ENCODE measurements at regions not wholly inside any gene's neighbourhood (a gene's known extent, or its start where the extent isn't known, plus 50 kb on each side); places are given as distances from the start of the nearest gene placed in this dataset.

- no peak for TF ChIP-seq ATF3 (IDR thresholded peaks at IDR 0.05)
- TF ChIP-seq TAF1 (conservative IDR thresholded peaks at IDR 0.05) = no peak
Measured at GRCh38 chr4:23091711-23092110, 399.0 kb downstream of the GBA3 start (continued).

- no peaks in the 10 kb centered on the region for H3K4me1 ChIP-seq (ENCODE audit: control insufficient read depth in 4 of 4, insufficient read depth in 4 of 4, low read length in 3 of 4)
- H3K27me3 ChIP-seq (ENCODE audit: control insufficient read depth in 4 of 4, insufficient read depth in 4 of 4, low read length in 3 of 4) = no peaks in the 10 kb centered on the region
- no peak overlapping the region for H3K4me3 ChIP-seq (ENCODE audit: low read depth in 1 of 3, low read length in 3 of 3)
- no peak overlapping the region for H3K9ac ChIP-seq (ENCODE audit: low read depth in 1 of 2, low read length in 2 of 2)
- H3K27ac ChIP-seq (ENCODE audit: low read depth in 1 of 2, low read length in 2 of 2) = no peak overlapping the region
- 91% methylated on average over 2 of the region's 2 CpGs for WGBS
- H3K36me3 ChIP-seq (ENCODE audit: control insufficient read depth in 4 of 4, insufficient read depth in 3 of 4, low read depth in 1 of 4, low read length in 3 of 4) = no peaks in the 10 kb centered on the region
- no peak for DNase-seq (ENCODE audit: low spot score)
- H3K9me3 ChIP-seq (ENCODE audit: control insufficient read depth in 4 of 4, low read length in 3 of 4) = peaks cover 0 to 3% (median 0%) of the 10 kb centered on the region in 4 donors
- TF ChIP-seq FOXA1 (IDR thresholded peaks at IDR 0.05) = no peak
- no peak for TF ChIP-seq REST (IDR thresholded peaks at IDR 0.05)
- TF ChIP-seq RAD21 (IDR thresholded peaks at IDR 0.05) = no peak
- no peak for TF ChIP-seq SP1 (IDR thresholded peaks at IDR 0.05)
- TF ChIP-seq NR2F2 (IDR thresholded peaks at IDR 0.05) = no peak
- no peak for TF ChIP-seq HNF4A (conservative IDR thresholded peaks at IDR 0.05)
- TF ChIP-seq ZBTB33 (IDR thresholded peaks at IDR 0.05) = no peak
- no peak for TF ChIP-seq HNF4G (IDR thresholded peaks at IDR 0.05)
- no peak for TF ChIP-seq CTCF (IDR thresholded peaks at IDR 0.05; ENCODE audit: low read depth, low read length, missing input control)
- TF ChIP-seq GABPA (IDR thresholded peaks at IDR 0.05 in 1 of 2, conservative IDR thresholded peaks at IDR 0.05 in 1 of 2) = no peak
- TF ChIP-seq MAX (IDR thresholded peaks at IDR 0.05) = no peak
- no peak for TF ChIP-seq YY1 (IDR thresholded peaks at IDR 0.05)
- TF ChIP-seq ATF3 (IDR thresholded peaks at IDR 0.05) = no peak
- no peak for TF ChIP-seq TAF1 (conservative IDR thresholded peaks at IDR 0.05)
- TF ChIP-seq RXRA (IDR thresholded peaks at IDR 0.05) = no peak
Measured at GRCh38 chr4:23085249-23085568, 392.5 kb downstream of the GBA3 start.
